SK-N-SH (cell line): ENCODE measurements at regions not wholly inside any gene's neighbourhood (a gene's known extent, or its start where the extent isn't known, plus 50 kb on each side); places are given as distances from the start of the nearest gene placed in this dataset.
A peak's percentile ranks its signal among the peaks of the same experiment; 100 is the strongest.

Source experiments
- CTCF ChIA-PET: fragments of 300-600, 350-600 bp; formaldehyde crosslinking; extraction: SDS; loops from one replicate; lab custom pipeline; 2021; lab: Yijun Ruan, JAX
- POLR2A ChIA-PET: fragments of 350-600 bp; sonication (Branson Sonifier 250); formaldehyde crosslinking; extraction: SDS; loops from one replicate; lab custom pipeline; 2020; ENCODE audit warnings: antibody characterized with exemption, inconsistent platforms; lab: Yijun Ruan, JAX
- DNase-seq: peaks from one replicate; pipeline ENCODE4 v3.0.0; 2012
- H2AFZ ChIP-seq: fragments of 200-600 bp; sonication (generic); 2 replicates; pipeline ENCODE4 v1.8.1; 2016; ENCODE audit warnings: antibody characterized with exemption, mild to moderate bottlenecking, low read depth
- H3F3A ChIP-seq: fragments of 200-600 bp; sonication (generic); replicated peaks from 2 replicates; pipeline ENCODE3; 2016; ENCODE audit warnings: antibody characterized with exemption, mild to moderate bottlenecking; ENCODE audit not compliant: insufficient read depth
- H3K27ac ChIP-seq, 2 experiments: fragments of 200-500 bp in 1 of 2; fragments of 200-600 bp in 1 of 2; sonication (Bioruptor generic) in 1 of 2; sonication (generic), shearing (Covaris generic) in 1 of 2; 2 replicates each; pipeline versions ENCODE4 v1.5.1 to v1.6.1; 2014 to 2016; ENCODE audit warnings: low read depth in 2 of 2, inconsistent platforms in 1 of 2, low read length in 1 of 2, mild to moderate bottlenecking in 1 of 2, mixed read lengths in 1 of 2
- H3K27me3 ChIP-seq: fragments of 200-600 bp; sonication (generic), shearing (Covaris generic); 2 replicates; pipeline ENCODE4 v1.6.1; 2016; ENCODE audit warnings: mixed run types; ENCODE audit not compliant: insufficient read depth
- H3K36me3 ChIP-seq, 2 experiments: fragments of 200-500 bp in 1 of 2; fragments of 200-600 bp in 1 of 2; sonication (Bioruptor generic) in 1 of 2; sonication (generic) in 1 of 2; replicated peaks in 1 of 2; 2 replicates each; pipeline versions ENCODE3 to v1.5.1; 2014 to 2016; ENCODE audit warnings: low read length in 1 of 2, mild to moderate bottlenecking in 1 of 2; ENCODE audit not compliant: insufficient read depth in 2 of 2, control insufficient read depth in 1 of 2
- H3K4me1 ChIP-seq, 2 experiments: fragments of 200-500 bp in 1 of 2; fragments of 200-600 bp in 1 of 2; sonication (Bioruptor generic) in 1 of 2; sonication (generic), shearing (Covaris generic) in 1 of 2; 2 replicates each; pipeline versions ENCODE4 v1.5.1 to v1.6.1; 2014 to 2016; ENCODE audit warnings: low read depth in 1 of 2, low read length in 1 of 2, mixed run types in 1 of 2; ENCODE audit not compliant: insufficient read depth in 2 of 2, control insufficient read depth in 1 of 2
- H3K4me2 ChIP-seq: fragments of 200-600 bp; sonication (generic), shearing (Covaris generic); 2 replicates; pipeline ENCODE4 v1.6.1; 2017; ENCODE audit warnings: mixed run types
- H3K4me3 ChIP-seq, 2 experiments: fragments of 200-500 bp in 1 of 2; fragments of 200-600 bp in 1 of 2; sonication (Bioruptor generic) in 1 of 2; sonication (generic), shearing (Covaris generic) in 1 of 2; 2 replicates each; pipeline versions ENCODE4 v1.5.1 to v1.8.1; 2014 to 2016; ENCODE audit warnings: low read depth in 2 of 2, inconsistent platforms in 1 of 2, low read length in 1 of 2, mild to moderate bottlenecking in 1 of 2, mixed read lengths in 1 of 2, moderate library complexity in 1 of 2
- H3K79me2 ChIP-seq: fragments of 200-600 bp; sonication (generic); 2 replicates; pipeline ENCODE4 v1.8.1; 2017; ENCODE audit warnings: mild to moderate bottlenecking; ENCODE audit not compliant: insufficient read depth
- H3K9ac ChIP-seq: fragments of 200-600 bp; sonication (generic); 2 replicates; pipeline ENCODE4 v1.6.1; 2017; ENCODE audit warnings: mixed run types
- H3K9me2 ChIP-seq: fragments of 200-600 bp; sonication (generic); 2 replicates; pipeline ENCODE4 v1.6.1; 2017; ENCODE audit warnings: mixed run types
- H3K9me3 ChIP-seq: fragments of 200-600 bp; sonication (generic); 2 replicates; pipeline ENCODE4 v1.6.1; 2017; ENCODE audit warnings: mixed run types, mild to moderate bottlenecking, moderate library complexity
- H4K20me1 ChIP-seq: fragments of 200-600 bp; sonication (generic); 2 replicates; pipeline ENCODE4 v1.6.1; 2017; ENCODE audit warnings: mild to moderate bottlenecking, mixed run types; ENCODE audit not compliant: insufficient read depth
- CHD2 ChIP-seq: fragments of 150-350 bp; IDR thresholded peaks from 2 replicates; pipeline ENCODE4 v1.6.1; 2018; ENCODE audit warnings: low read length; ENCODE audit not compliant: partially characterized antibody
- EP300 ChIP-seq, 2 experiments: IDR thresholded peaks; 2 replicates each; pipeline versions ENCODE4 v1.4.0 to v1.6.1; 2012; ENCODE audit warnings: borderline replicate concordance in 1 of 2, low read depth in 1 of 2, low read length in 1 of 2
- EZH2phosphoT487 ChIP-seq: fragments of 200-600 bp; sonication (generic); IDR thresholded peaks from 2 replicates; pipeline ENCODE4 v1.6.1; 2017; ENCODE audit warnings: low read depth, mixed run types, mild to moderate bottlenecking, antibody characterized with exemption, moderate library complexity, borderline replicate concordance
- FOSL2 ChIP-seq: IDR thresholded peaks from 2 replicates; pipeline ENCODE4 v1.4.0; 2012; ENCODE audit warnings: low read depth, mild to moderate bottlenecking, moderate library complexity, borderline replicate concordance
- FOXJ3 ChIP-seq: sonication (generic); formaldehyde crosslinking; IDR thresholded peaks from 2 replicates; pipeline ENCODE4 v1.5.1; 2020; ENCODE audit warnings: mild to moderate bottlenecking, missing genetic modification reagents
- GABPA ChIP-seq: IDR thresholded peaks from 2 replicates; pipeline ENCODE4 v1.4.0; 2012; ENCODE audit warnings: low read depth, mild to moderate bottlenecking
- GATA2 ChIP-seq: sonication (generic); formaldehyde crosslinking; IDR thresholded peaks from 2 replicates; pipeline ENCODE4 v1.5.0; 2020; ENCODE audit warnings: mild to moderate bottlenecking, missing genetic modification reagents
- MXI1 ChIP-seq: IDR thresholded peaks from 2 replicates; pipeline ENCODE4 v1.6.1; 2012; ENCODE audit warnings: mild to moderate bottlenecking, low read depth, low read length, improper control_type of control experiment
- POLR2AphosphoS5 ChIP-seq: IDR thresholded peaks from 2 replicates; pipeline ENCODE4 v1.6.1; 2012; ENCODE audit warnings: low read depth, low read length
- RCOR1 ChIP-seq: fragments of 150-350 bp; IDR thresholded peaks from 2 replicates; pipeline ENCODE4 v1.6.1; 2017; ENCODE audit warnings: antibody characterized with exemption, low read length
- RFX5 ChIP-seq: IDR thresholded peaks from 2 replicates; pipeline ENCODE4 v1.6.1; 2012; ENCODE audit warnings: mild to moderate bottlenecking, improper control_type of control experiment, low read length
- RXRA ChIP-seq: IDR thresholded peaks from 2 replicates; pipeline ENCODE4 v1.4.0; 2012; ENCODE audit warnings: low read depth, mild to moderate bottlenecking, borderline replicate concordance
- SIN3A ChIP-seq: IDR thresholded peaks from 2 replicates; pipeline ENCODE4 v1.6.1; 2012; ENCODE audit warnings: low read depth, mild to moderate bottlenecking, low read length, moderate library complexity, borderline replicate concordance
- TCF12 ChIP-seq: IDR thresholded peaks from 2 replicates; pipeline ENCODE4 v1.4.0; 2012
- TEAD4 ChIP-seq: IDR thresholded peaks from 2 replicates; pipeline ENCODE4 v1.4.0; 2012; ENCODE audit warnings: mild to moderate bottlenecking, borderline replicate concordance; ENCODE audit not compliant: insufficient read depth
- YY1 ChIP-seq: IDR thresholded peaks from 2 replicates; pipeline ENCODE4 v1.4.0; 2012; ENCODE audit warnings: low read depth, mild to moderate bottlenecking
- WGBS: methylation state at CpG from one replicate; pipeline ENCODE4 v1.1.6; 2017; ENCODE audit warnings: low lambda C conversion rate; 5-methylcytosine and 5-hydroxymethylcytosine counted together
- TF ChIP-seq, protein P1 (sequence below): fragments of 150-350 bp; IDR thresholded peaks from 2 replicates; pipeline ENCODE4 v1.6.1; 2017; ENCODE audit warnings: antibody characterized with exemption, low read length, low read depth, borderline replicate concordance

DNA sequence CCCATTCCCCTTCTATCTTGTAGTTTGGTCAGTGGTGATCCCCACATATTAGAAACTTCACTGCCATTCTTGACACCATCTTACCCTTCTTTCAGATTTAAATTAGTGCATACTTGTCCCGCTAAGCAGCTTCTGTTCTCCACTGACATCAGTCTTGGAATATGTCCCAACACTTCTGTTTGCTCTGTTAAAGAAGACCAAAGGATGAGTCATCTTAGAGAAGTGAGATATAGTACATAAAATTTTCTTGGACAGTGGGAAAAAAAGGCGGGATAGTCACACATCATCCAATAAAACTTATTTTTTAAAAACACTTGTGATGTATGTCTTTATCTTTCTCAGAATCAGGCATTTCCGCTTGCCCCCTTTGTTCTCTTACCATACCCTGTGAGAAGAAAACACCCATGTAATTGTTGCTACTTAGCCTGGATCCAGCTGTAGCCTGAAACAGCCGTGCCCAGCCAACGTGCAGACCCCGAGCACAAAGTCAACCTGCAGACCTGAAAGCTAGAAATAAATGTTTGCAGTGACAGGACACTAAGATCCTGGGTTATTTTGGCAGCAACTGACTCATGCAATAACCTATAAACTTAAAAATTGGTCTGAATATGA, 100.1 kb upstream of the PDE3A start (continued):
- TF ChIP-seq EP300 (IDR thresholded peaks at IDR 0.05; ENCODE audit: borderline replicate concordance in 1 of 2, low read depth in 1 of 2, low read length in 1 of 2) = no peak

DNA sequence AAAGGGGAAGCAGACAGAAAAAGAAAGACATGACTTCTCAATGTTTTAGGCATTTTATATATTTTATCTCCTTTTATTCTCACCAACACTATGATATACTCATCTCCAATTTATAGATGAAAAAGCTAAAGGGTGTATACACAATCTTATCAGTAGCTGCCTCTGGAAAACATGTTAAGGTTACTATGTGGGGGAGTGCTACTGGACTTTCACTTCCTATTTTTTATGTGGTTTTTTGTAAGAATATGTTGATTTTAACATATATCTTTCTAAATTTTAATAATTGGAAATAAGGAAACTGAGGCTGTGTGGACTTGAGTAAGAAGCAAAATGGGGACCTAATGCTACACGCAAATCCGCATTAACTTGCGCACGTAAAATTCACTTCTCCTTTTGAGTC, 99.6 kb upstream of the PDE3A start:
- WGBS = 95% methylated on average over 4 of the region's 4 CpGs
- no peak for TF ChIP-seq FOSL2
- TF ChIP-seq YY1 = no peak
- no peak overlapping the region; a peak in 1 of 4 replicates for H3K4me3 ChIP-seq
- no peaks in the 10 kb centered on the region for H3K36me3 ChIP-seq
- CTCF ChIA-PET = interaction anchor here (0.8 to 1.9 kb wide), 6 partner anchors 56 to 353 kb away, joined by 3 to 9 read pairs (median 4); partner anchors contain the start of gene PDE3A
- H2AFZ ChIP-seq = no peak overlapping the region
- no peaks in the 10 kb centered on the region for H3F3A ChIP-seq
- H3K4me1 ChIP-seq = peaks cover 0 to 22% of the 10 kb centered on the region in 2 experiments; a peak in 2 of 4 replicates
- POLR2A ChIA-PET = interaction anchor here (1.3 to 1.9 kb wide), 2 partner anchors 99 to 101 kb away, joined by 4 to 5 read pairs; partner anchors contain the start of gene PDE3A
- no peak overlapping the region for H3K9ac ChIP-seq
- no peaks in the 10 kb centered on the region for H3K9me3 ChIP-seq
- H3K4me2 ChIP-seq = no peak overlapping the region
- H4K20me1 ChIP-seq = no peaks in the 10 kb centered on the region
- no peak for DNase-seq
- no peaks in the 10 kb centered on the region for H3K27me3 ChIP-seq
- no peaks in the 10 kb centered on the region for H3K79me2 ChIP-seq
- H3K9me2 ChIP-seq = no peaks in the 10 kb centered on the region
- H3K27ac ChIP-seq = peak overlapping the region in 1 of 2 experiments; percentile 95; a peak in 2 of 4 replicates

DNA sequence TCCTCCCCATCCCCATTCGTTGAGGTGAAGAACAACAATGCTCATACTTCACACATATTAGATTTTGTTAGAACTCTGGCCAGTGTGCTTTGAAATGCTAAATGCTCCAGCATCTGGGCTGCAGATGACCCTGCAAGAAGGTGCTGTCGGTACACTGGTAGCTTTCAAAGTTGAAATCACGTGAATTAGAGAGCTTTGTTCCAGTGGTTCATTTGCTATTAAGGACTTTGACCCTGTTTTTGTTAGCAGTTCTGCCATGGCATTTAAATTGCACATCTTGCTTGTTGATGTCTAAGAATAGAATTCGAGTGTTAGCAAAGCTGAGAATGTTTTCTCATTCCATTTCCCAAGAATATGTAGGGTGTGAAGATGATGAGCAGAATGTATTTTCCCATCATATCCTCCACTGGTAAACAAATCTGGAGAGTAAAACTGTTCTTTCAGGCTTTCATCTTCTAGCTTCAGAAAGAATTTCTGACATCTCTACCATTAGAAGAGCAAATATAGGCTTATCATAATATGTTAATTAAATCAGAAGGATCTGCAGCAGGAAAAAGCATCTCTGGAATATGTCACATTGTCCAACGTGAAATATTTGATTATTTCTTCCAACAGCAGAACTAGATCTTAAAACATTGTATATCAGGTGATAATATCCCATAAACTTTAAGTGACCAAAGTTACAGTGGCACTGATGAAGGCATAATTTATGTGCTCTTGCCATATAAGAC, 98.8 kb upstream of the PDE3A start:
- Histone ChIP-seq H4K20me1 (no peaks in the 10 kb centered on the region), H3K27me3 (no peaks in the 10 kb centered on the region), H3K9me2 (no peaks in the 10 kb centered on the region), H3F3A (no peaks in the 10 kb centered on the region), H3K4me3 (no peak overlapping the region; a peak in 1 of 4 replicates), H3K27ac (peak overlapping the region in 1 of 2 experiments; percentile 95; a peak in 2 of 4 replicates), H3K9ac (no peak overlapping the region), H3K36me3 (no peaks in the 10 kb centered on the region), H3K4me1 (peaks cover 0 to 21% of the 10 kb centered on the region in 2 experiments; a peak in 2 of 4 replicates), H2AFZ (no peak overlapping the region), H3K9me3 (no peaks in the 10 kb centered on the region), H3K79me2 (no peaks in the 10 kb centered on the region), H3K4me2 (no peak overlapping the region)
- DNase-seq = peak; percentile 32
- 15% methylated on average over 5 of the region's 5 CpGs for WGBS
- ChIA-PET CTCF (interaction anchor here (0.8 to 1.9 kb wide), 4 partner anchors 56 to 354 kb away, joined by 3 to 9 read pairs (median 4); partner anchors contain the start of gene PDE3A), POLR2A (interaction anchor here (1.3 to 1.9 kb wide), 2 partner anchors 98 to 100 kb away, joined by 4 to 5 read pairs; partner anchors contain the start of gene PDE3A)
- TF ChIP-seq RCOR1 (peak; percentile 83), GABPA (no peak), EP300 (IDR thresholded peaks at IDR 0.05; ENCODE audit: borderline replicate concordance in 1 of 2, low read depth in 1 of 2, low read length in 1 of 2) (peak in 1 of 2 experiments; percentile 96; a peak in 2 of 4 replicates), TEAD4 (peak; percentile 37; the same call in 1 of the 2 replicates), RFX5 (no peak), RXRA (no peak), SIN3A (no peak), POLR2AphosphoS5 (no peak), TCF12 (peak; percentile 62), MXI1 (no peak), FOXJ3 (CRISPR knock-in tag) (peak; percentile 87), YY1 (no peak), FOSL2 (no peak), GATA2 (CRISPR knock-in tag) (peak; percentile 74), CHD2 (peak; percentile 81), EZH2phosphoT487 (no peak)
- TF ChIP-seq, protein P1, sequence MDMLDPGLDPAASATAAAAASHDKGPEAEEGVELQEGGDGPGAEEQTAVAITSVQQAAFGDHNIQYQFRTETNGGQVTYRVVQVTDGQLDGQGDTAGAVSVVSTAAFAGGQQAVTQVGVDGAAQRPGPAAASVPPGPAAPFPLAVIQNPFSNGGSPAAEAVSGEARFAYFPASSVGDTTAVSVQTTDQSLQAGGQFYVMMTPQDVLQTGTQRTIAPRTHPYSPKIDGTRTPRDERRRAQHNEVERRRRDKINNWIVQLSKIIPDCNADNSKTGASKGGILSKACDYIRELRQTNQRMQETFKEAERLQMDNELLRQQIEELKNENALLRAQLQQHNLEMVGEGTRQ = no peak
